SK-N-MC (cell line): ENCODE measurements at regions not wholly inside any gene's neighbourhood (a gene's known extent, or its start where the extent isn't known, plus 50 kb on each side); places are given as distances from the start of the nearest gene placed in this dataset.

Source experiments
- EZH2 ChIP-seq: fragments of 200-600 bp; sonication (generic); IDR thresholded peaks from one replicate; pipeline ENCODE4 v1.6.1; 2017; ENCODE audit warnings: antibody characterized with exemption
- FOXP2 ChIP-seq: optimal IDR thresholded peaks from 2 replicates; pipeline ENCODE3; 2011; ENCODE audit warnings: mild to moderate bottlenecking, moderate library complexity; ENCODE audit not compliant: insufficient read depth; ENCODE audit errors: extremely low read length, control extremely low read depth

DNA sequence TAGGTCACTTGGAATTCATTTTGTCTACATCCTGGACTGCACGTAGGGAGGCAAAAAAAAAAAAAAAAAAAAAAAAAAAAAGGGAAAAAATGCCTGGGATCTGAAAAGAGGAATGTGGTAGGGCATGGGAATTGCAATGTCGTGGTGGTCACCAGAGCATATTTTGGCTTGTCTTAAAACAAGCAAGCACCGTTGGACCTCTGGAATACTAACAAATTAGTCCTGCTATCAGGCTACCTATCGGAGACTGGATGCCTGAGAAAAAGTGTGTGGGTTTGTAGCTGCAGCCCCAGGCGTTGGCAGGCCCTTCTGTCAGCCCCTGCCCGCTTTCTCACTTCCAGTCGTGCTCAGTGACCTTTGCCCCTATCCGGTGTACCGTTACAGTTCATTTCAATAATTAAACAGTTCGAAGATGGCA lies 588.5 kb upstream of the ZEB2 start:
- TF ChIP-seq EZH2 (no peak), FOXP2 (no peak)
